HG03520 (cell line): ENCODE measurements at regions not wholly inside any gene's neighbourhood (a gene's known extent, or its start where the extent isn't known, plus 50 kb on each side); places are given as distances from the start of the nearest gene placed in this dataset.
"Not testable (repeated sequence)": the region's sequence is repeated elsewhere in the genome, so short reads cannot be mapped to it uniquely, and the experiment has no call there.

Experiments used
- ATAC-seq: cut with Tn5 transposase; IDR thresholded peaks from one replicate; pipeline ENCODE4 v1.9.1; 2021; ENCODE audit warnings: mild to moderate bottlenecking, moderate library complexity; ENCODE audit not compliant: unreplicated experiment

DNA sequence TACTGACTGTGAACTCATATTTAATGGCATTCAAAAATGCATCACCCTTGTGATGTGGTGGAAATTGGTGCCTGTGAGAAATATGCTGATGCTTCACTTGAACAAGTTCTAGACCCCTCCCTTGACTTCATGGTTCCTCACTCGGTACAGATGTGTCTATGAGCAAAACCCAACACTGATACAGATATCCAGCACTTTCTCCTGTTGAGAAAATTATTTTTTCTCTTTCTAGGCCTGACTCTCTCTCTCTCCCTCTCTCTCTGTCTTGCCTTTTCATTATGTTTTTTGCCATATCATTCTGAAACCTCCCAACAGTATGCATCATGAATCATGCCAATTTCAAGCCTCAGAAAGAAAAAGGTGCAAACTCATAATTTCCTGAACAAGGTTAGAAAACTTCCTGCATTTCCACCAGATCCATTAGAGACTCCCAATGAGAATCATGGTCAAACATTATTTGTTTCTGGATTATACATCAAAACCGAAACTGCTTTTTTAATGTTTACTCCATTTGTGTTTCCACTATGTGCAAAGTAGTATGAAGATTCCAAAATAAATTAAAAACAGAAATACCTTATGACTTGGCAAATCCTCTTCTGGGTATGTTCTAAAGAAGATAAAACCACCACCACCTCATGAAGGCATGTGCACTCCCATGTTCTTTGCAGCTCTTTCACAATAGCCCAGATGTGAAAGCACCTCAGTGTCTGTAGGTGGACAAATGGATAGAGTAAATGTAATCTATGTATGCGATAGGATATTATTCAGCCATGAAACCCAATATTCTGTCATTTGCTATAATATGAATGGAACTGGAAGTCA lies 543.6 kb downstream of the TMEM121 start:
- ATAC-seq: no peak

DNA sequence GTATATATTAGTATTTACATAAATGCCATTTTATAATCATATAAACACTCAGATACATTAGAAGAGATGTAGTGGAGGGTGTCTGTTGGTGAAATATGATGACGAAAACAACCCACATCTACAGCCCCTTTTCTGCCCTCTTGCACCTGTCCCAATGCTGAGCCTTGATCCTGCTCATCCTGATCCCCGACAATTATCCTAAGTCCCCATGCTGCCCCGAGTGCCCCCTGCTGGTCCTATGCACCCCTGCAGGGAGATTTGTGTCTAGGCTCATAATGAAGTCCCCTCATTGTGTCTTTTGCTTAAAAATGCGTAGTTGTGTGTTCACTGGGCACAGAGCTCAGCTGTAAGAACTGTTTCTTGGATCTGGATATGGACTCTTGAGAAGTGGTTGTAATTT lies 554.5 kb downstream of the TMEM121 start:
- no peak for ATAC-seq

DNA sequence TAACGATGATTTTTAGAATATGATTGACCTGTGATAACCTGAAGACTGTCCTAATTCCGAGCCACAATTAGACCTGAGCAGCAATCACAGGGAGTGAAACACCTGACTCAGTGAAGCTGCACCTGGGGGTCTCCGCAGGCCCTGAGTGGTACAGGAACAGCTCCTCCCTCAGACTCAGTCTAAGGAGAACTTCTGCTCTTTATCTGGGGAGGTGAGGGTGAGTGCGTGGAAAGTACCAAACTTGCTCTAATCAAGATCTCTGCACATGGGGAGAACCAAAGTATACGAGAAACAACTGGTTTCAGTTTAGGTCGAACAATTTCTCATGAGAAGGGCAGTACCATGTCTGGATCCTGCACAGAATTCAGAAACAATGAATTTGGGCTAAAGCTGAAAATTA lies 555.3 kb downstream of the TMEM121 start:
- ATAC-seq: not testable (repeated sequence)

DNA sequence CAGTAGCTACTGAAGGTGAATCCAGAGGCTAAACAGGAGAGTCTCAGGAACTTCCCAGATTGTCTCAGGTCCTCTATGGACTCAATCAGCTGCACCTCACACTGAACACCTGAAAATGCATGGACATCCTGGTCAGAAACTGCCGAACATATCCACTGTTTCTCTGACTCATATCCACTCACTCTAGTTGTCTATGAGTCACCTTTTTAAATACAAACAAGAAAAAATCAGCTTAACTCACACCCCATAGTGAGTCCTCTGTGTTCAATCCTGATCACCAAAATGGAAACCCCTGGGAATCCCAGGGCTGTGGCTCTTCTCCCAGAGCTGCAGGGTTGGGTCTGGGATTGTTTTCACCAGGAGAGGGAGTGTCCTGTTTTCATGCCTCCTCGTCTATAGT lies 556.7 kb downstream of the TMEM121 start:
- ATAC-seq: no peak

DNA sequence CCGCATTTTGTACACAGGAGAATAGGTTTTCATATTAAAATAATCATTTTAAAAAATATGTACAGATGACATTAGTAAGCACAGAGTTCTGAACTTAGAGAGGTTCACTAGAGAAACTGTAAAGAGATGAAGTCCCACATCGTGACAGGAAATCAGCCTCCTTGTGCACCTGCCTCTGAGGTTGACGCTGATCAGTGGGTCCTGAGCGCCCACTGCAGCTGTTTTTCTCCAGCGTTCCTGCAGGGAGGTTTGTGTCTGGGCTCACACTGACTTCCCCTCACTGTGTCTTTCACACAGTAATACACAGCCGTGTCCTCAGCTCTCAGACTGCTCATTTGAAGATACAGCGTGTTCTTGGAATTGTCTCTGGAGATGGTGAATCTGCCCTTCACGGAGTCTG lies 561.5 kb downstream of the TMEM121 start:
- ATAC-seq: no peak

DNA sequence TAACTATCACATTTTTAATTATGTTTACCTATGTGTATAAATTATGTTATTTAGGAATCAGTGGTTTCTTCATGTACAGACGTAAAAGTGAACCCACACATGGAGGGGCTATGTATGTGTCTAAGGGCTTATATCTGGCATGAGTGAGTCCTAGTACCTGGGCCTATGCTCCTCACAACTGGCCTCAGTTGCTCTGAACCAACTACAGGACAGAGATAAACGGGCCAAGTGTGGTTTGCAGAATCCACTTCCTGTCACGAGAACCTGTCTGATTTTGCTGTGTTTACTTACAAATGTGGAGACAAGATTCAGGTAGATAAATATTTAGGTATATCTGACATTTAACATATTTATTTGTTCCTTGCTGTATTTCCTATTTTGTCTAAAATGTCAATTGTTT lies 562.5 kb downstream of the TMEM121 start:
- ATAC-seq: not testable (repeated sequence)

DNA sequence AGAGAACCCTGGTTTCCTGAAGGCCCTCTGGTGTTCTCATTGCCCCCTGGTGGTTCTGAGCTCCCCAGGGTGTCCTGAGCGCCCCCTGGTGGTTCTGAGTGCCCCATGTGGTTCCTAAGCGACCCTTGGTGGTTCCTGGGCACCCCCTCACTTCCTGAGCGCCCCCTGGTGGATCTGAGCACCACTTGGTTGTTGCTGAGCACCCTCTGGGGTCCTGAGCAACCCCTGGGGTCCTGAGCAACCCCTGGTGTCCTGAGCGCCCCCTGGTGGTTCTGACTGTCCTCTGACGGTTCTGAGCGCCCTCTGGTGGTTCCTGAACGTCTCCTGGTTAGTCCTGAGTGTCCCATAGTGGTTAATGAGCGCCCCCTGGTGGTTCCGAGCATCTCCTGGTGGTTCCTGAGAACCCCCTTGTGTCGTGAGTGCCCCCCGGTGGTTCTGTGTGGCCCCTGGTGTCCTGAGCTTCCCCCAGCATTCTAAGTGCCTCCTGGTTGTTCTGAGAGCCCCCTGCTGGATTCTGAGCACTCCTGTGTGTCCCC lies 568.3 kb downstream of the TMEM121 start:
- no peak for ATAC-seq

DNA sequence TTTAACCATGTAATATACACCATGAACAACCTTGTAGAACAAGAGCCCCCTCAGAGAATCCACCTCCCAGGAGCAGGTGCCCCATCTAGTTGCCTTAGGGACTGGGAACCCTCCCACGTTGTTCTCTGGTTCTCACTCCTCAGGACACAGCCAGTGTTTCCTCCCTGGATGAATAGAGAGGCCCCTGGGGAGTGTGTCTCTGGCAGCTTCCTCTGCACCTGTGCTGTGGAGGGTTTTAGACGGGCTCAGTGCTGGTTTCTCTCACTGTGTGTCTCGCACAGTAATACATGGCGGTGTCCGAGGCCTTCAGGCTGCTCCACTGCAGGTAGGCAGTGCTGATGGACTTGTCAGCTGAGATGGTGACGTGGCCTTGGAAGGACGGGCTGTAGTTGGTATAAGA lies 581.3 kb downstream of the TMEM121 start:
- ATAC-seq: no peak

DNA sequence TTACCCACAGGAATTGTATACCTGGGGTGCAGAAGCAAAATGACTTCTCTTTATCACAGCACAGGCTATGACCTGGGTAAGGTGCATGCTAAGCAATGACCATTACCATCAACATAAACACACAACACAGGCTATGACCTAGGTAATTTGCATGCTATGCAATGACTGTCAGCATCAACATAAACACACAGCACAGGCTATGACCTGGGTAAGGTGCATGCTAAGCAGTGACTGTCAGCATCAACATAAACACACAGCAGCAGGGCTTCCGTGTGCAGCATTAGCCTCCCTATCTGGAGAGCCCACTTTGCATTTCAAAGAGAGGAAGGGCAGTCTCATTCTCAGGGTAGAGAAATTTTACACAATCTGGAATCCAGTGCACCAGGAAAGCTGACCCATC lies 583.0 kb downstream of the TMEM121 start:
- no peak for ATAC-seq

DNA sequence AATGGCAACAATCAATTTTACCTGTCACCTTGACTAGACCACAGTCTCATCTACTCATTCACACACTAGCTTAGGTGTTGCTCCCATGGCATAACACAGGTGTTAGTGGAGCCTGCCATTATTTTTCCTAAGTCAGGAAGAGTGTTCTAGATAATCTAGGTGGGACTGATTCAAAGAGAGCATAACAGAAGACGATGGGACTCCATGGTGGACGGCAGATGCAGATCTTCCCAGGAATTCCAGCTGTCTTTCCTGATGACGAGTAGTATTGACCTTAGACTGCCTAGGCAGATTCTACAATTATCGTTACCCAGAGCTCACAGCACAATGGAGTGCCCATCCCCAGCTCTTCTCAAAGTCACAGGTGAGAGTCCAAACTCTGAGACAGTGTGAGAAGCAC lies 589.0 kb downstream of the TMEM121 start:
- no peak for ATAC-seq

DNA sequence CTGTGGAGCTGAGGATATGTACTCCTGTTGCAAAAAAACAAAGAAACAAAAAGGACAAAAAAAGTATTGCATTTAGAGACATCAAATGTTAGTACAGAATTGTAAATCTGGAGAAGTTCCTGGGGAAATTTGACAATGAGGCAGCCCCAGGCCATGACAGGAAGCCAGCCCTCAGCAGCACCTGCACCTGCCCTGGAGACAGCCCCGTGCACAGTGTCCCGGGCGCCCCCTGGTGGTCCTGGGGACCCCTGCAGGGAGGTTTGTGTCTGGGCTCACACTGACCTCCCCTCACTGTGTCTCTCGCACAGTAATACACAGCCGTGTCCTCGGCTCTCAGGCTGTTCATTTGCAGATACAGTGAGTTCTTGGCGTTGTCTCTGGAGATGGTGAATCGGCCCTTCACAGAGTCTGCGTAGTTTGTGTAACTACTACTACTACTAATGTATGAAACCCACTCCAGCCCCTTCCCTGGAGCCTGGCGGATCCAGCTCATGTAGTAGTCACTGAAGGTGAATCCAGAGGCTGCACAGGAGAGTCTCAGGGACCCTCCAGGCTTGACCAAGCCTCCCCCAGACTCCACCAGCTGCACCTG lies 590.1 kb downstream of the TMEM121 start:
- not testable (repeated sequence) for ATAC-seq

DNA sequence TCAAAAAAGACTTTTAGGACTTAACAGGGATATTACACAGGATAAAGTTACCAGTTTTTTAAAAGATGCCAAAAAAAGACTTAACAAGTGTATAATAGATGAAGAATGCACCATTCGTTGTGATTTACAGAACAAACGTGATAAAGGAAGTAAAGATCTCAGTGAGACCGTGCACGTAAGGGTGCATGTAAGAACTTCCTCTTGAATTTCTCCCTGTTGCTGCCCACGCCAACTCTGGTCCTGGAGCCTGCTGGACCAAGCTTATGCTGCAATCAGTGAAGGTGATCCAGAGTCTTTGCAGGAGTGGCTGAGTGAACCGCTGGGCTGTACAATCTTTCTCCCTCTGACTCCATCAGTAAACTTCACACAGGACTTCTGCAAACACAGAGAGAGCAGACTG lies 593.7 kb downstream of the TMEM121 start:
- ATAC-seq: no peak

DNA sequence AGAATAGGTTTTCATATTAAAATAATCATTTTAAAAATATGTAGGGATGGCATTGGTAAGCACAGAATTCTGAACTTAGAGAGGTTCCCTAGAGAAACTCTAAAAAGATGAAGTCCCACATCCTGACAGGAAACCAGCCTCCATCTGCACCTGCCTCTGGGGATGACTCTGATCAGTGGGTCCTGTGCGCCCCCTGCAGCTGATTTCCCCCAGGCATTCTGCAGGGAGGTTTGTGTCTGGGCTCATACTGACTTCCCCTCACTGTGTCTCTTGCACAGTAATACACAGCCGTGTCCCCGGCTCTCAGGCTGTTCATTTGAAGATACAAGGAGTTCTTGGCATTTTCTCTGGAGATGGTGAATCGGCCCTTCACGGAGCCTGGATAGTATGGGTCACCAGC lies 602.9 kb downstream of the TMEM121 start:
- ATAC-seq: no peak

DNA sequence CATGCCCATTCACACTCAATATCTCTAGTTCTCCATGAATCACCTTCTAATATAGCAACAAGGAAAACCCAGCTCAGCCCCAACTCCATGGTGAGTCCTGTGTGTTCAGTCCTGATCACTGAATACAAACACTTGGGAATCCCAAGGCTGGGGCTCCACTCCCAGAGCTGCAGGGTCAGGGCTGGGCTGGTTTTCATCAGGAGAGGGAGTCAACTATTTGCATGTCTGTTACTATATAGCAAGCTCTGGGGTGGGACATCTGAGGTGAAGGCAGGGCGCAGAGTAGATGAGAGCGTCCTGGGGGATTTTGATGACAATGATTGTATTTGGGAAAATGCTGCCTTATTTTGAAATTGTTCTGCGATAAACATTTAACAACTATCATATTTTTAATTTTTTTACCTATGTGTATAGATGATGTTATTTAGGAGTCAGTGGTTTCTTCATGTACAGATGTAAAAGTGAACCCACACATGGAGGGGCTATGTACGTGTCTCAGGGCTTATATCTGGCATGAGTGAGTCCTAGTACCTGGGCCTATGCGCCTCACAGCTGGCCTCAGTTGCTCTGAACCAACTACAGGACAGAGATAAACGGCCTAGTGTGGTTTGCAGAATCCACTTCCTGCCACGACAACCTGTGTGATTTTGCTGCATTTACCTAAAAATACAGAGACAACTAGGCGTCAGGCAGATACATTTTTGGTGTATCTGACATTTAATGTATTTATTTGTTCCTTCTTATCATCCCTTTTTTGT lies 603.7 kb downstream of the TMEM121 start:
- ATAC-seq: not testable (repeated sequence)

DNA sequence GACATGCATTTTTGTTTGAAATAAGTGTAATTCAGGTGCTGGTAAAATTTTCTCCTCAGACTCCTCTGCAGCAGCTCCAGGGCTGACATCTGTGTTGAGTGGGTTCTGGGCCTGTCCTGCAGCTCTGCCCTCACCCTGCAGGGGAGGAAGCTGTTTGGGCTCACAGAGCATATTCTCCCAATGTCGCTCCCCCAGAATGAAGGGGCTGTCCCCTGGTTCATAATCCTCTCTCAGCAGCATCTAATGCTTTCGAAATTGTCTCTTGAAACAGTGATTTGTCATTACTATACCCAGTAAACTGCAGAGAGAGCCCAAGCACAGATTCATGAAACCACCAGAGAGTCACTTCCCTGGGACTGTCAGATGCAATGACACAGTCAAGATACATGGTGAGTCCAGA lies 606.7 kb downstream of the TMEM121 start:
- ATAC-seq: not testable (repeated sequence)

DNA sequence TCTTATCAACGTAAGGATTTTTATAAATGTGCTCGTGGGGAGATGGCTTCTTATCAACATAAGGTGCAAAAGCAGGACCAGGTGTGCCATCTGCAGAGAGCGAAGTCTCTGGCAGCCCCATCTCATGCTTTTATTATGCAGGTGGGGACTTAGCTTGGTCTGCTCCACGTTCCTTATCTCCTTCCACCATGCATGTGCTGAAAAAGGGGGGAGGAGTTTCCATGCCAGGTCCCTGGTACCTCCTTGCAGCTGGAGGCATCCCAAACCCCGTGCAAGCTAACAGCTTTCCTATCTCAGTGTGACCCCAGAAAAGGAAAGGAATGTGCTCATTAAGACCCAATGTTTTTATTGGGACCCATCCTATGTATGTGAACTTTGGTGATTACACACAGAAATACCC lies 608.5 kb downstream of the TMEM121 start:
- ATAC-seq: no peak

DNA sequence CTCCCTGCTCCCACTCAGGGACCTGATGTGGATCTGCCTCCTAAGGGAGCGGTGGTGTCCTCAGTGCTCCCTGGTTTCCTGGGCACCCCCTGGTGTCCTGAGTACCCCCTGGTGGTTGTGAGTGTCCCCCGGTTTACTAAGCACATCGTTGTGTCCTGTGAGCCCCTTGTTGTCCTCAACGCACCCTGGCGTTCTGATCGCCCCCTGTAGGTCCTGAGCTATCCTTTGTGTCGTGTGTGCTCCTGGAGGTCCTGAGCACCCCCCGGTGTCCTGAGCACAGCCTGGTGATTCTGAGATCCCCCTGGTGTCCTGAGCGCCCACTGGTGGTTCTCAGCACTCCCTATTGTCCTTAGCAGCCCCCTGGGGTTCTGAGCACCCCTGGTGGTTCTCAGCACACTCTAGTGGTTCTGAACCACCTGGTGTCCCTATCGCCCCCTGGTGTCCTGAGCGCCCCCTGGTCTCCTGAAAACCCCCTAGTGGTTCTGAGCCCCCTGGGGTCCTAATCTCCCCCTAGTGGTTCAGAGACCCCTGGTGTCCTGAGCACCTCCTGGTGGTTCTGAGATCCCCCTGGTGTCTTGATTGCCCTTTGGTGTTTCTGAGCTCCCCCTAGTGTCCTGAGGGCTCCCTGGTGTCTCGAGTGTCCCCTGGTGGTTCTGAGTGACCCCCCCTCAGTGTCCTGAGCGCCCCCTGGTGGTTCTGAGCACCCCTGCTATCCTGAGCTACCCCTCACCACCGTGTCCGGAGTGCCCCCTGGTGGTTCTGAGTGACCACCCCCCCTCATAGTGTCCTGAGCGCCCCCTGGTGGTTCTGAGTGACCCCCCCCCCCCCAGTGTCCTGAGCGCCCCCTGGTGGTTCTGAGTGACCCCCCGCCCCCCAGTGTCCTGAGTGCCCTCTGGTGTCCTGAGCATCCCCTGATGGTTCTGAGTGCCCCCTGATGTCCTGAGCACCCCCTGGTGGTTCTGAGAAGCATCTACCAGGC lies 615.1 kb downstream of the TMEM121 start:
- ATAC-seq: no peak

DNA sequence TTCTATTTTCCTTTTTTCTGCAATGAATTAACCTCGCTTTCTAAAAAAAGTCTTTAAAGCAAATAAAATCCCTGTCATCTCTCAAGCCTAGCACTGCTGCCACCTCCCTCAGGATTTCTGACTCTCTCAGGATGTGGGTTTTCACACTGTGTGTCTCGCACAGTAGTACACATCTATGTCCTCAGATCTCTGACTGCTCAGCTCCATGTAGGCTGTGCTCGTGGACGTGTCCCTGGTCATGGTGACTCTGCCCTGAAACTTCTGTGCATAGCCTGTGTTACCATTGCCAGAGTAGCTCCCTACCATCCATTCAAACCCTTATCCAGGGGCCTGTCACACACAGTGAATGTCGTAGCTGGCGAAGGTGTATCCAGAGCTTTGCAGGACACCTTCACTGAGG lies 619.3 kb downstream of the TMEM121 start:
- ATAC-seq: not testable (repeated sequence)

DNA sequence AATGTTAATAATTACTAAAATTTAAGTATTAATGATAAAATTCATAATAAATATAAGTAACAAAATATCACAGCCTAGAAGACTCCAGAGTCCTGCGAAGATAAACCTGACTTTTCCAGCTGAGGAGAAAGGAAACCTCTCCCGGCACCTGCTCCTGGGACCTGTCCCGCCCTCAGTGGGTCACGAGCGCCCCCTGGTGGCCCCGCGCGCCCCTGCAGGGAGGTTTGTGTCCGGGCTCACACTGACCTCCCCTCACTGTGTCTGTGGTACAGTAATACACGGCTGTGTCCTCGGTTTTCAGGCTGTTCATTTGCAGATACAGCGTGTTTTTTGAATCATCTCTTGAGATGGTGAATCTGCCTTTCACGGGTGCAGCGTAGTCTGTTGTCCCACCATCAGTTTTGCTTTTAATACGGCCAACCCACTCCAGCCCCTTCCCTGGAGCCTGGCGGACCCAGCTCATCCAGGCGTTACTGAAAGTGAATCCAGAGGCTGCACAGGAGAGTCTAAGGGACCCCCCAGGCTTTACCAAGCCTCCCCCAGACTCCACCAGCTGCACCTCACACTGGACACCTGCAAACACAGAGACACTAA lies 627.1 kb downstream of the TMEM121 start:
- not testable (repeated sequence) for ATAC-seq

DNA sequence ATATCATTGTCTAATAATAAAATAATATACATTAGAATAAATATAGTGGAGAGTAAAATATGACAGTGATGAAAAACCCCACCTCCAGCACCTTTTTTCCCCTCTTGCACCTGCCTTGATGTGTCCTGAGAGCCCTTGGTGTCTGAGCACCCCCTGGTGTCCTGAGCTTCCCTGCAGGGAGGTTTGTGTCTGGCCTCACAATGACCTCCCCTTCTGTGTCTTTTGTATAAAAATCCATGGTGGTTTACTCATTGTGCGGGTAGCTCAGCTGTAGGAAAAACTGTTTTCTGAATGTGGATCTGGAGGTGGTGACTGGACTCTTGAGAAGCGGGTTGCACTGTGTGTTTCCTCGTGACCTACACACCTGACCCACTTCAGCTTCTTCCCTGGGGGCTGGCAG lies 636.9 kb downstream of the TMEM121 start:
- no peak for ATAC-seq
